Activated CD8-positive, alpha-beta memory T cell treated with anti-CD3 and anti-CD28 coated beads for 1 hour (primary cell): ENCODE measurements at regions not wholly inside any gene's neighbourhood (a gene's known extent, or its start where the extent isn't known, plus 50 kb on each side); places are given as distances from the start of the nearest gene placed in this dataset.

Experiments
- DNase-seq, 2 donors: peaks; one replicate each; pipeline ENCODE4 v3.0.0-alpha.2; 2020; ENCODE audit warnings: low read depth in 1 of 2; ENCODE audit errors: extremely low read depth in 1 of 2

DNA sequence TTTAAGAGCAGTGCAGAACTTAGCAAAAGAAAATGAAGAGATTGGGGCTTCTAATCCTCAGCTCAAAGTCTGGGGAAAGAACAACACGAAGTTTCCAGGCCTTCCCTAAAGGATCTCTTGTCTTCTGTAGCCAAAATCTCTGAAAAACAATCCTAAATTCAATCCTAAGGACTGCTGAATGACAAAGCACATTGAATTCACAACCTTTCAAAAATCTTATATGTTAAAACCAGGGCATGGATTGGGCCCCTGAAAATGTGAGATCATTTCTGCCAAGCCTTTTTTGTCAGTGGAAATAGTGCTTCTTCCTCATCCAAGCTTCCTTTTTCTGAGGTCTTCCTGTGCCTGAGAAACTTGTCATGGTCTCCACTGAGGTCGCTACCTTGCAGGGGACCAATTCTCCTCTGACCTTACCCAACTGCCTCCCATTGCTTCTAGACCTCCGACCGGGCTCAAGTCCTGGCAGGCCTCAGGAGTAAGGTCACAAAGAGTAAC, 126.2 kb upstream of the ARID1B start:
- DNase-seq = no peak

DNA sequence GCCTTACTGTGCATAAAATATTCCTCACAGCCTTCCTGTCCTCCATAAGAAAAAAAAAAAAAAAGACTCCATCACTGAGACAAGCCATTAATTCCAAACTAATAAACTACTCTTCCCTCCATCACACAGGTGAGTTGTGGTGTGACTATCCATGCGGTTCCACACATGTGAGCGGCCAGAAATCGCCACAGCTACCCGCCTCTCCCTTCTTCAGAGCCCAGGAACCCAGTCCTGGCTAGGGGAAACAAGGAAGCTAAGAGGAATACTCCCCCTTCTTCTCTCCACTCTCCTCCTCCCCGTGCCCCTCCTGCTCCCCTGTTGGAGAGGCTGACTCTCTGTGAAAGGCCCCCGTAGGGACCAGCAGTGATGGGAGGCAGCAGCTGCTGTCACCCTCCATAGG, 128.6 kb upstream of the ARID1B start:
- no peak for DNase-seq

DNA sequence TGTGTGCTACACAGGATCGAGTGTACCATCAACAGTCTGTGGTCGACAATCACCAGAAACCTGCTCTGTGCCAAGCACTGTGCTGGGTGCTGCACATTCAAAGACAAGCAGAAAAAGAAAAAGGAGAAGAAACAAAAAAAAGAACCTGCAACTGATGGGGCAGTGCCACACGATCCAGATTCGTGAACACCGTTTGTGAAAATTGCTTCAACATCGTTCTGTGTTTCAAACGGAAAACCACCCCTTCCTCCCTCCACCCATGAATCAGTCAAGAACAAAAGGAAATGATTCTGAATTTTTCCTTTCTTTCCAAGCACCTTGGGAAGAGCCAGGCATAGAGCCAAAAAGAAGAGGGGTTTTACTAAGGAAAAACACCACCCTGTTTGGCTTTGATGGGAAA, 129.2 kb upstream of the ARID1B start:
- no peak for DNase-seq

DNA sequence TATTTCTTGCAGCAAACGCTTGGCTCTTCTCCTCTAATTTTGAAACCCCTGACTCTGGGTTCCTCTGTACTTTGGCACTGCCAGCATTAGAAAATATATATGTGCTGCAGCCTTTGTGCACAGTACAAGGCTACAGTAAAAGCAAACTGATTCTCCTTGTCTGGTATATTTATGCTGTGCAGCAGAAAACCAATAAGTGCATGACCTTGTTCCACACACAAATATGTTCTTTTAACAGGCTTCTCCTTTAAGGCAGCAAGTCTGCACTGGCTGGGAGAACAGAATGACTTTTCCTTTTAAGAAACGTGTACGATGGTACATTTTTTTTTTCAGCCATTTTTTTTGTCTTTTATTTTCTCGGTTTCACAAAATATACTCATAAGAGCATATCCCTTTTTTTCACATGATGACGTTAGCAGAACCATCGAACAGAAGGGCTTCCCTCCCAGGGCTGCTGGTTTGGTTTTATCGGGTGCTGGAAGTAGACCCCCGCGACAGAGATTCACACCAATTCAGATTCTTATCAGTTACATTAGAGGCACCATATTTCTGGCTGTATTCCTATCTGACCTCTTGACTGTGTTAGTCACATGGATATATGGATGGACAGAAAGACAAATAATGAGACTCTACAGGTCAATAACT, 129.9 kb upstream of the ARID1B start:
- DNase-seq = no peak

DNA sequence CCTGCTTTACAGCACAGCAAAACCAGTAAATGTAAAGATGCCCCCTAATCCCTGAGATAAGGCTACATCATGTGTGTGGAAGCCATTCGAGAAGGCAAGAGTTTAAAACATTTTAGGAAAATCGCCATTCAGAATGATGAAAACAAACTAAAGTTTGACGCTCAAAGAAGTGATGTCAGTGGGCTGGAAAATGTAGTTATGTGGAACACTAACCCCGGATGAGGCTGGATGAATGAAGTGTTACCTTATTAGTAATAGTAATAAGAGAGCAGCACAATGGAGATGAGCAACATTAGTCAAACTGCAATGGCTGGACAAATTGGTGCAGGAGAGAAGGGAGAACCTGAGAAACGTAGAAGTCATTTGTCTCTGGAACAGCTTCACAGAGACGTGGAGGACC, 130.7 kb upstream of the ARID1B start:
- no peak for DNase-seq

DNA sequence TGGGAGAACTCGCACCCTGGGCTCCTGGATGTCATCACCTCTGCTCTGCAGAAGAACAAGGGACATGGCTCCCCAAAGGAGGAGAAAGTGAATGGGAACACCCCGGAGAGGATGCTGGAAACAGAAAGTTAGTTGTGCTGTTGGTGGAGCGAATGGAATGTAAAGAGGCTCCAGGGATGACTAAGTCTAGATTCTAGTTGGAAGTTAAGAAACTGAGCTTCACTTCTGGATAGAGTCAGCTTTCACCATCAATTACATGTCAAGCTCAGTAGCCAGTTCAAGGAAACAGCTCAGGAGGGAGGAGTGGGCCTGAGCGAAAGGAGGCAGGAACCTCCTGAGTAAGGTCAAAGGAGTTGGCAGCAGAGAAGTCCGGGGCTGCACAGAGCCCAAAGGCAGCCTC, 132.1 kb upstream of the ARID1B start:
- DNase-seq = no peak

DNA sequence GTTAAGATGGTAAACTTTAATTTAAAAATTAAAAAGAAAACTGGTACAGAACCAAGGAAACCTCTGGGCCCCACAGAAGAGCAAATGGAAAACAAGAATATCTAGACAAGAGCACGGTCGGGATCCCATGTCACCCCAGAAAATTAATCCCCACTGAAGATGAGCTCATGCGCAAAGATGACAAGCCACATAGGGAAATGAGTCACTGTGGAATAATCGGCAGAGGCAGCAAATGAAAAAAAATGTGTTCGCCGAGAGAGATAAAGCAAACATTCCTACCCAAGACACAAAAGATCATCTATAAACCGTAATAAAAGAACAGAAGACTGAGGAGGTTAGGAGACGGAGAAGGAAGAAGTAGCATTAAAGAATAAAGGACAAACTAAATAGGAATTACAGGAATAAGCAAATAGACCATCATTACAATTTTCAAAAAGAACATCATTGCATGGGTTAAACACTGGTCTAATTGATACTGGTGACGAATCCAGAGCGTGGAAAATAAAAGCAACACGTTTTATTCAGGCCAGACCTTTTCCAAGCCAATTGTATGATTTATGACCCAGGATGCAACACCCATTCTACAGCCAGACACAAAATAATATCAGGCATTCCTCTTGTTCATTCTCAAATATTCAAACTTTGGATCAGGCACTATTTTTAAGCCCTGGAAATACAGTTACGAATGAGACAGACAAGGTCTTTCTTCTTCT, 138.0 kb upstream of the ARID1B start:
- DNase-seq = no peak

DNA sequence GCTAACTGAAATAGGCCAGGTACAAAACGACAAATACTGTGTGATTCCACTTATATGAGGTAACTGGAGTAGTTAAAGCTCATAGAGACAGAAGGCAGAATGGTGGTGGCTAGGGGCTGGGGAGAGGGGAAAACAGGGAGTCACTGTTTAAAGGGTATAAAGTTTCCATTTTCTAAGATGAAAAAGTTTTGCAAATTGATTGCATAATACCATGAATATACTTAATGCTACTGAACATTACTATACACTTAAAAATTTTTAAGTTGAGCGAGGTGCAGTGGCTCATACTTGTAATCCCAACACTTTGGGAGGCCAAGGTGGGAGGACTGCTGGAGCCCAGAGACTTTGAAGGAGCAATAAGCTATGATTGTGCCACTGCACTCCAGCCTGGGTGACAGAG, 138.6 kb upstream of the ARID1B start:
- DNase-seq = no peak

DNA sequence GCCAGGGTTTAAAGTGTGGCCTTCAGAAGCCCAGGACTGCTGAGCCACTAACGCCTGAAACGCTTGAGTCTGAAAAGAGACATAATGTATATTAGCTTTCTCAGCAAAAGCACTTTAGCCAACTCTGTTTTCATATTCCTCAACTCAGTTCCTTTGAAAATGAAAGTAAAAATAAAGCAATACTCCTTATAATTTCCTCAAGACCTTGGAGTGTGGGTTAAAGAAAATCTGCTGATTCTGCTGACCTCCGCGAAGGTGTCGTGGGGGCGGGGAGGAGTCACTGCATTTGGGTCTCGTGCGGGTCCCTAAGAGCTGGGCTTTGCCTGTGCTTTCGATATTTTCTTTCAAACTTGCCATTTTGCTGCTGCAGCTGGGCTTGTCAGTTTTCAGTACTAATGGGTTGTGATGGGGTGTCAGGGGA, 142.2 kb upstream of the ARID1B start:
- no peak for DNase-seq

DNA sequence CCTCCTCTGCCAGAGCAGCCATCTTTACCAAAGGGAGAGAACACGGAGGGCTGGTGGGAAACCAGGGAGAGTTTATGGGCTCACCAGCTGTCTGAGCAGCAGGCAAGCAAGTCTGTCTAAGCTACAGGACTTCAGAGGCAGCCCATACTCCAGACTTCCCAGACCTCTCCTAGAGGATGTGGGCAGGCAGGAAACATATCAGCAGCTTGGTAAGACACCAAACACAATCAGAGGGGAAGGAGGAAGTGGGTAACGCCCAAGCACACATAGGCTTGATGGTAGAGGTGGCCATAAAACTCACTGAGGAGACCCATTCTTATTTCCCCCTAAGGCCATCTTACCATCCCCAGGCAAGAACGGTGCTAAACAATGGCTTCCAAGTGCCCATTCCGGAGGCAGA, 143.1 kb upstream of the ARID1B start:
- no peak for DNase-seq

DNA sequence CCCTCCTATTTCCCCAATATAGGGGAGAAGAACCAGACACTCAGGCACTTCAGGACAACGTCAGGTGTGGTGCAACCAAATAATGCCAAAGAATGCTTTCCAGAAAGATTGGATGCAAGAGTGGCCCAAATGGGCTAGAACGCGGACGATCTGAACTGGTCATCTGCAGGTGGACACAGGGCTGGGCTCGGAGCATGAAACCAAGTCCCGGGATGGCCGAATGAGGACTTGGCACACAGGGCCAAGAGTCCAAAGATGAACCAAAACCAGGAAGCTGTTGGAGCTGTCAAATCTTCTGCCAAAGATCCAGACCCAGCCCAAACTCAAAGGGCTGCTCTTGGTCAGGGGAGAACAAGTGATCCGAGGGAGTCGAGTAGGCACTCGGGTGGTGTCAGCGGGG, 143.9 kb upstream of the ARID1B start:
- DNase-seq = no peak

DNA sequence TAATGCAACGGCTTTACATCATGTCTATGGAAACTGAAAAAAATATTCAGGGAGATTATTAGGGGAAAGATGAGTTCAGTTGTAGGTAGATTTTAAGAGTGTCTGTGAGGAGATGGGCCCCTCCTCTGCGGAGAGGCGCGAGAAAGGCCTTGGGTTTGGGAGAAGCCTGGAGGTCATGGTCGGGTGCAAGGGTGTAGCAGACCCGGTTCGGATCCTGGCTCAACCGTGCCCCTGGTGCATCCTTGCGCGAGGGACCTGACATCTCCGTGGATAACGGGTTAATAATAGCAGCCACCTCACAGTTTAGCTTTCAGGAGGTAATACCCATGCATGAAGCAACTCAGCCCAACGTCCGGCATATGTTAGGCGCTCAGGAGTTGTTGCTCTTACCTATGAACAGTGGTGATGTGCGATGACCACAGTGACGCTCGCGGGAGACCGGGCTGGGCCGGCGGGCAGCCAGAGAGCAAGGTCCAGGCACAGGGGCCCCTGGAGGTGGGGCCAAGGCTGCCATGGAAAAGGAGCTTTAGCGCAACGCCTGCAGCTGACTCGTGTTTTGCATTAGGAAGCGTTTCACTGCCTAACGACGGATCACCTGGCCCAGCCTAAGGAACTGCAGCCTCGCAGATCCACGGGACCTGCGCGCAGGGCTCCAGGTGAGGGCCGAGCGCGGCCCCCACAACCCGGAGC, 146.4 kb upstream of the ARID1B start:
- no peak for DNase-seq

DNA sequence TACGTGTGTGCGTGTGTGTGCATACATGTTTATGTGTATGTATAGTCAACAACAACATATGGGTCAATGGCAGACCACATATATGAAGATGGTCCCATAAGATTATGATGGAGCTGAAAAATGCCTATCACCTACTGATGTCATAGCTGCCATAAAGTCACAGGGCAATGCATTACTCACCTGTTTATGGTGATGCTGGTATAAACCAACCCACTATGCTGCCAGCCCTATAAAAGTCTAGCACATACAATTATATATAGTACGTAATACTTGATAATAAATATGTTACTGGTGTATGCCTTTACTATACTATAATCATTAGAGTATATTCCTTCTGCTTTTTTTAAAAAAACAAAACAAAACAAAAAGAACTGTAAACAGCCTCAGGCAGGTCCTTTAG, 148.4 kb upstream of the ARID1B start:
- no peak for DNase-seq

DNA sequence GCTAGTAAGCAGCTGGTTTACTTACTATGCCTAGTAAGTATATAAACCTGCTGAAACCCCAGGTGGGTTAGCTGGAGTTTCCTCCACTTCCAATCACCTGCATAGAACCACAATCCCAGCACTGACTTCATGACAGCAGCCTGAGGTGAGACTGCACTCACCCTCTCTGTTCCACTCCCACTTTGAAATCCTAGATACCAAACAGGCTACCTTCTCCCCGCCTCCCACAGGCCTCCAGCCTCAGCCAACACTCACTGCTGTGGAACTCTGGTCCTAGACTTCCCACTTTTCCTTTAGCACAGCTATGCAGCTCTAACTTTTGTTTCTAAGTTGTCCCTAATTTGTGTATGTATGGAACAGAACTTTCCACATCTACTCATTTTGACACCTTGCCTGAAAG, 149.7 kb upstream of the ARID1B start:
- no peak for DNase-seq

DNA sequence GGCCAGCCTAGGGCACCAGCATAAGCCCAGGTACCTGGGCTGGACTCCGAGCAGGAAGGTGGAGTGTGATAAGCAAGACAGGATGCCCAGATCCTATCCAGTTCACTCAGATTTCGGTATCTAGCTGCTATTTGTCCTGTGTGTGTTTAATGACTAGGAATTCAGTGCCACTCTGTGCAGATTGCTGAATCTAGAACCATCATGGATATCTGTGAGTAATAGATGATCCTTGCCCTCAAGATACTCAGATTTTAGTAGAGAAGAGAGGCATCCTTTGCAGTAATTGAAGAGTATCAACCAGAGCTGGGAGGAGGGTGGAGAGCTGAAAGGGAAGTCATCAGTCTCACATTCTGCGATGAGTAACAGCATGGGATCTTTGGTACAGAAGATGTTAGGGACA, 155.0 kb upstream of the ARID1B start:
- DNase-seq = no peak

DNA sequence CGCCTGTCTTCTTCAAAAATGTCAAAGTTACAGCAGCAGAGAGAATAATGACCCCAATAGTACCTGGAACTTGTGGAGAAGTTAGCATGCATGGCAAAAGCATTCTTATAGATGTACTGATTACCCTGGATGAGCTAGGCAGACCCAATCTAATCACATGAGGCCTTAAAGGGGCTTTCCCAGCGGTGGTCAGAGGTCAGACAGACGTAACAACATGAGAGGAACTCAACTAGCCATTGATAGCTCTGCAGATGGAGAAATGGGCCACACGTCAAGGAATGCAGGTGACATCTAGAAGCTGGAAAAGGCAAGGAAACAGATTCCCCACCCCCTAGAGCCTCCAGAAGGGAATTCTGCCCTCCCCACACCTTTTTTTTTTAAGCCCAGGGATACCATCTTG, 156.8 kb upstream of the ARID1B start:
- DNase-seq = no peak

DNA sequence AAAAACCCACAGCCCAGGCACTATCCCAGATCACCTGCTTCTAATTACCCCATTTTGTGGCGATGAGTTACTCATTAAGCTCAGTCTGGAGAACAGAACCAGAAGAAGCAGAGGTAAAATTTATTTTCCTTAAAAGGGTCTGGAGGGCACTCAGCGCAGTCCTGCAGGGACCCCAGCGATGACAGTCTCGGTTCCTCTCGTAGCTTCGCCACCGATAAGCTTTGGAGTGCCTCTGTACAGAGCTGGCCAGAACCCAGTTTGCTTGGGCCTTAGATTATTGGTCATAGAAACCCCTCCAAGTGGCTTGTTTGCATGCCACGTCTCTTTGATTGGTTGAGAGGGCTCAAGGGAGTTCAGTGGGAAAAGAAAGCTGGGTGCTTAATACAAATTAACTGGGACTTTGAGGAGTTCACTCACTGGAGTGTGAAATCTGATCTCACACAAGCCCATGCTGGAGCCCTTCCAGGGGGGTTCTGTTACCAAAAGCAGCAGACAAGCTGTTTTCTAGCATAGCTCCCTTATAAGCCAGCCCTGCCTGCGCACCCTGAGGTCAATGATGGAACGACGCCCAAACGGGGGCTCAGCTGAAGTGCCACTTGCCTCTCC, 158.5 kb upstream of the ARID1B start:
- no peak for DNase-seq

DNA sequence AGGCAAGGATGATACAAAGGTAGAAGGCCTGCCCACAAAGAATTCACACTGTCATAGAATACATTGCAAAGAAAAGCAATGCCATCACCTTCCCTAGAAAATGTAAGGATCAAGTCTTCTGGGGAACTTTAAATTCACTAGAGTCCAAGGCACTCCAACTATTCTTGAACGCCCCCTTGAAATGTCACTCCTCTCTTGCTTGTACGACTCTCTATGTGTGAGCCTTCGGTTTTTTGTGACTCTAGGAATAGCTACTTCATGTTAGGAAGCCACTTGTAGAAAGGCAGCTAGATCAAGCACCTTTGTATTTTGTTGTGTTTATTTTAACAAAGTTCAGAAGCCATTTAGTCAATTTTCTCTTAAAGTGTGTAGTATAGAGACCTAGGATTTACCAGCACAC, 159.2 kb upstream of the ARID1B start:
- DNase-seq = no peak

DNA sequence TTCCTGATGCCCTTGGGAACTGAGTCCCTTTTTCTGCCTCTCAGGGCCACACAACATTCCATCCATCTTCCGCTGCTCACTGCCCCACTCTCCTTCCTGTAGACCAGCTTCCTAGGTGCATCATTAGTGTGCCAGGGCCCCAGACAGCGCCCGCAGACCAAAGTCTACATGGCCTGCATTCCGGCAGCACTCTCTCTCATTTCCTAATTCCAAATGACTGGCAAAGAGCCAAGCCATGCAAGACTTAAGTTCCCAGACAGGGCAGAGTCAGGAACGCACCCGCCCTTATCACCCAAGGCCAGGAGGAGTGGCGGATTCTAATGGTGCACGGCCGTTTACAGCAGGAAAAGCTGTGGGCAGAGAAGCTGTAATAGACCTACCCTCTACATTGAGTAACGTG, 159.8 kb upstream of the ARID1B start:
- DNase-seq = no peak

DNA sequence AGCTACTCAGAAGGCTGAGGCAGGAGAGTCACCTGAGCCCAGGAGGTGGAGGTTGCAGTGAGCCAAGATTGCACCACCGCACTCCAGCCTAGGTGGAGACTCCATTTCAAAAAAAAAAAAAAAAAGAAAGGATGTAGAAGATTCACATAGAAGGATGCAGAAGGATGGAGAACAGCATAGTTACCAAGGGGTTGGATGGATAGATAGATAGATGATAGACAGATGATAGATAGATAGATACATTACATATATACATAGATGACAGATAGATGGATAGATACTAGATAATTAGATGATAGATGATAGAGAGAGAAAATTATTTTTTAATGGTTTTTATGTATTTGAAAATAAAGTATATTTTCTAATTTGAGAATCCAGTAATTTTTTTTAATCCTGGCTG, 160.7 kb upstream of the ARID1B start:
- no peak for DNase-seq

DNA sequence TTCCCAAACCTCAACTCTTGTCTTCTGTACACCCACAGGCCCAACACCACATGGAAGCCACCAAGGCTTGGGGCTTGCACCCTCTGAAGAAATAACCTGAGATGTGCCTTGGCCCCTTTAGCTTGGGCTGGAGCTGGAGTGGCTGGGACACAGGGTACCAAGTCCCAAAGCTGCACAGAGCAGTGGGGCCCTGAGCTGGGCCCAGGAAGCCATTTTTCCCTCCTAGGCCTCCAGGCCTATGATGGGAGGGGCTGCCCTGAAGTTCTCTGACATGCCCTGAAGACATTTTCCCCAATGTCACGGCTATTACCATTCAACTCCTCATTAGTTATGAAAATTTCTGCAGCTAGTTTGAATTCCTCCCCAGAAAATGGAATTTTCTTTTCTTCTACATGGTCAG, 163.2 kb upstream of the ARID1B start:
- DNase-seq = no peak

DNA sequence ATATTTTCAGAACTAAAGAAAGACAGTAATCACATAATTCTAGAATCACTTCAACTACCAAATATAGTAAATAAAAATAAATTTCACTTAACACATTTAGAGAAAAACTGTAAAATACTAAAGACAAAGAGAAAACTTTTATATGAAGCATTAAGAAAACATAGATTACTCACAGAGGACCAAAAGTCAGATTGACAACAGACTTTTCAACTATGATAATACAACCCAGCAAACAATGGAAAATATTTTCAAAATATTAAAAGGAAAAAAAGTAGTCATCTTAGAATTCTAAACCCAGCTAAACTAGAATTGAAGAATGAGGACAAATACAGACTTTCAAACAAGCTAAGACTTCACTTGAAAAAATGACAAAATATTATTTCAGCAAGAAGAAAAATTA, 164.8 kb upstream of the ARID1B start:
- no peak for DNase-seq
